GM18907 (cell line): ENCODE measurements at regions not wholly inside any gene's neighbourhood (a gene's known extent, or its start where the extent isn't known, plus 50 kb on each side); places are given as distances from the start of the nearest gene placed in this dataset.

ENCODE experiments used
- ATAC-seq: cut with Tn5 transposase; IDR thresholded peaks from one replicate; pipeline ENCODE4 v1.9.1; 2021; ENCODE audit warnings: mild to moderate bottlenecking, moderate library complexity; ENCODE audit not compliant: unreplicated experiment

GRCh38 chr2:78263571-78263970 lies 741.4 kb upstream of the LRRTM4 start:
- ATAC-seq, result no peak

DNA sequence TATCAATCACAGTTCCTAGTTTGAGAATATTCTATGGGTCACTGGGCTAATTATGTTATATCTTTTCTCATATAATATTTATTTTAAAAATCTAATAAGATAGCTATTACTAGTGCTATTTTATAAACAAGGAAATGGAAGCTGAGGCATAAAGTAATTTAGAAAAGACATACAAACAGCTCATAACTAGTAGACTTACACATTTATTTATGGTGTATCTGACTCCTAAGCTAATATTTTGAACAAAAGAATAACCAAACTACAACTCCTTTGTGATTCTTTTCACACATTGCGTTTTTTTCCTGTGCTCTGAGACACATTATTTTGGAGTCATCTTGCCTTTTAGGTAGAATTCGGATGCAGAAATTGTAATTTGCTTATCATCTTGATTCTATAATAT lies 742.0 kb upstream of the LRRTM4 start:
- ATAC-seq, result no peak

DNA sequence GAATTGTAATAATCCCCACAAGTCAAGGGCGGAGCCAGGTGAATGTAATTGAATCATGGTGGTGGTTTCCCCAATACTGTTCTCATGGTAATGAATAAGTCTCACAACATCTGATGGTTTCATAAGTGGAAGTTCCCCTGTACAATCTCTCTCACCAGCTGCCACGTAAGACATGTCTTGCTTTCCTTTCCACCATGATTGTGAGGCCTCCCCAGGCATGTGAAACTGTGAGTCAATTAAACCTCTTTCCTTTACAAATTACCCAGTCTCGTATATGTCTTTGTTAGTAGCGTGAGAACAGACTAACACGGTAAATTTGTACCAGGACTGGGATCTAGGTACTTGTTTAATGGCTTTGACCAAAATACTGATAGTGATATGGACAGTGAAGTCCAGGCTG lies 744.3 kb upstream of the REG3G start:
- ATAC-seq, result no peak

GRCh38 chr2:78290581-78291214 lies 734.8 kb upstream of the REG3G start:
- no peak for ATAC-seq

DNA sequence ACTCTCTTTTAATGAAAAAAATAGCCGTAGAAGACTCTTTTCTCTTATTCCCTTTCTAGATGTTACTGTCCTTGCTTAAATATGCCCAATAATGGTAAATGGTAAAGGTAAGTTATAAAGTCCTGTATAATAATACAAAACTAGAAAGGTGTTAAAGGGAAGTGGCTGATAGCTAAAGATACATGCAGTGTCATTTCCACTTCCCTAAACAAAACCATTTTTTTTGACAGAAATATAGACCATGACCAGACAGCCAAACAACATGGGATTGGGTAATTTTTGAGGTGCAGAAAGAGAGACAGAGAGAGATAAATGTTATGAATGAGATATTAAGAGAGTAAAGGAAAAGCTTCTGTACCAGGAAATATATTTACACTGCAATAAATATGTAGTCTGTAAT lies 731.7 kb upstream of the REG3G start:
- ATAC-seq, result no peak

DNA sequence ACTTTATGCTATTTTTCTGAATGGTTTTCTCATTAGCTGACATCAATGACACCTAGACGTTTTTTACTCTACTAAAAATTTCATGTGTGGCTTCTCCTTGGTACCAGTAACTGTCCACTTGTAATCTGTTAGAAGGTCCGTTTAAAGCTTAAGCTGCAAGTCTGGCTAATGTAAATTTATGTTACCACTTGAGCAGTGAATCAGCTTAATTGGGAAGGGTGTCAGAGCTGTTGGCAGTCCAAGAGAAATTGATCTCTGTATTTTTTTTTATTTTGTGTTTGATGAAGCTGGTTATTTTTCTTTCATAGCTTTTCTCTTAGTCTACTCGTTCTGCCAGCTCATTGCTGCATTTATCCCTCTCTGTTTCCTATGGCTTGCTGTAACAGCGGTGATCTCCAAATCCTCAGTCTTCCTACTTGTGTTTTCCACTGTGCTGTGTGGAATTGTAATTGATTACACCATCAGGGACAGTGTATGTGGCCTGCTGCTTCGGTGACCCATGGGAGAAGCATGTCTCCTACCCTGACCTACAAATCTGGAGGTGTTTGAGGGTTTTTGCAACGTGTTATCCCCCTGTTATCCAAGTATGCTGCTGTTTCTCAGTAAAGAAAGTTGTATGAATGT lies 724.2 kb upstream of the REG3G start:
- no peak for ATAC-seq

DNA sequence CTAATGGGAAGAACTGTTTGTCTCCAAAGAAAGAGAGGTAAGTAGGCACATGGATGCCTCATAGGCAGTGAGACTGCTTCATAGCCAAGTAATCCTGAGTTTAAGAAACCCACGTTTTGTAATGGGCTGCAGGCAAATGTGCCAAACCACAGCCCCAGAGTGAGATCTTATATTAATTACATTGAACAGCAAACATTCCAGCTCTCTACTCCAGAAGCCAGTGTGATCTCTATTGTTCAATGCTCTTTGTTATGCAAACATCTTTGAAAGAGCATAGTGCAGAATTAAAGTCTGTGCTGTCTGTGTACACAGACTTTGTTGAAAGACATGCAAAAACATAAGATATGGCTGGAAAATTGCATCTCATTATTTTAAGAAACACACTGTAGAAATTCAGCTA lies 720.8 kb upstream of the REG3G start:
- no peak for ATAC-seq

- ATAC-seq, result no peak
Observed at GRCh38 chr2:78309460-78309859, 716.0 kb upstream of the REG3G start.

DNA sequence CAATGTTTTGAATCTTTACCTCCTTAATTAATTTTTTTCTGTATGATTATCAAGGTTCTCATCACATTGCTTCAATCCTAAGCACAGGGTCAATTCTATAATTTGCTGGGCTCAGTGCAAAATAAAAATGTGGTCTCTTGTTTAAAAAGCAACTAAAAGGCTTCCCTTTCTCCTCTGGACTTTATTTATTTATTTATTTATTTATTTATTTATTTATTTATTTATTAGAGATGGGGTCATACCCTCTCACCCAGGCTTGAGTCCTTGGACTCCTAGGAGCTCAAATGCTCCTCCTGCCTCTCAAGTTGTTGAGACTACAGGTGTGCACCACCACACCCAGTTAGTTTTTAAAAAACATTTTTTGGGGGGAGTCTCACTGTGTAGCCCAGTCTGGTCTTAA lies 710.1 kb upstream of the REG3G start:
- no peak for ATAC-seq

- ATAC-seq, result no peak
Observed at GRCh38 chr2:78318275-78318674, 707.2 kb upstream of the REG3G start.

DNA sequence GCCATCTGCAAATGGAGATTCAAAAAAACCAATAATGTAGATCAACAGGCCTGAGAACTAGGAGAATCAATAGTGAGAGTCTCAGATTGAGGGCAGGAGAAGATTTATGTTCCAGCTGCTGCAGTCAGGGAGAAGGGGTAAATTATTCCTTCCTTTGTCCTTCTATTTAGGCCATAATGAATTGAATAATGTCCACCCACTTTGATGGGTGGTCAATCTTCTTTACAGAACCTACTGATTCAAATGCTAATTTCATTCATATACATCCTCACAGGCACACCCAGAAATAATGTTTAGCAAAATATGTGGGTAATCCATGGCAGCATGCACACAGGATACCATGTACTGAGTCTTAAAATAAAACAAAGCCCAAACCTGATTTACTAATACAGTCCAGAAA lies 695.3 kb upstream of the REG3G start:
- no peak for ATAC-seq

DNA sequence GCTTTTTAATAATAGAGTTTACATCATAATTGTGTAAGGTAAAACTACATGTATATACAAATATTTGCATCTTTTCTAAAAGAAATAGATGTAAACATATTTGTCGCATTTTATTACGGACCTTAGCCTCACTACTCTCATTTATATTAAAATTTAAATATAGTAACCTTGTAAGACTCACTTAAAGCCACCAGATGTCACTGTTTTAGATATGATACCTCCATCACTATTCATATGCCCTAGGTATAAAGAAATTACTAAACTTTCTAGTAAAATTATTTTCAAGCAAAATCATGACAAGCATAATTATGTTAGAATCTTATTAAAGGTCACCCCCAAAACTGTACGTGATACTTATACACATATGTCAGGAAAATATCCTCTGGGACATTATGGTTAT lies 674.3 kb upstream of the REG3G start:
- no peak for ATAC-seq

- ATAC-seq, result no peak
Observed at GRCh38 chr2:78353168-78353567, 672.3 kb upstream of the REG3G start.

GRCh38 chr2:78355967-78356366 lies 669.5 kb upstream of the REG3G start:
- no peak for ATAC-seq

DNA sequence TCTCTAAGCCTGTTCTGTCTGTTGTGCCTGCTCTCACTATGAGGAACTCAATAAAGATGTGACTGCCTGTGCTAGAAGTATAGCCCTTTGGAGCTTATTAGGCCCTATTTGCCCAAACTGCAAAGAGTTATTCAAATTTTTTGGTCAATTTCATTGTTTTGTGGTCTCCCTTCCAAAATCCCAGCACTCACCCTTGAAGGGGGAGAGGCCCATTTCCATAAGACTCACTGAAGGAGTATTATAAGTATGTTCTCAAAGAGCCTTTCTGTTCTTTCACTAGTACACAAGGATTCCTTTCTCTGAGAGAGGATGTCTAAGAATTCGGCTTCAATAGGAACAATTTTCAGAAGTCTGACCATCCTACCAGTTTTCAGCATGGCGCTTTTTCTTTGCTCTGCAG lies 641.9 kb upstream of the REG3G start:
- no peak for ATAC-seq

- ATAC-seq, result no peak
Observed at GRCh38 chr2:78397198-78397597, 628.3 kb upstream of the REG3G start.

DNA sequence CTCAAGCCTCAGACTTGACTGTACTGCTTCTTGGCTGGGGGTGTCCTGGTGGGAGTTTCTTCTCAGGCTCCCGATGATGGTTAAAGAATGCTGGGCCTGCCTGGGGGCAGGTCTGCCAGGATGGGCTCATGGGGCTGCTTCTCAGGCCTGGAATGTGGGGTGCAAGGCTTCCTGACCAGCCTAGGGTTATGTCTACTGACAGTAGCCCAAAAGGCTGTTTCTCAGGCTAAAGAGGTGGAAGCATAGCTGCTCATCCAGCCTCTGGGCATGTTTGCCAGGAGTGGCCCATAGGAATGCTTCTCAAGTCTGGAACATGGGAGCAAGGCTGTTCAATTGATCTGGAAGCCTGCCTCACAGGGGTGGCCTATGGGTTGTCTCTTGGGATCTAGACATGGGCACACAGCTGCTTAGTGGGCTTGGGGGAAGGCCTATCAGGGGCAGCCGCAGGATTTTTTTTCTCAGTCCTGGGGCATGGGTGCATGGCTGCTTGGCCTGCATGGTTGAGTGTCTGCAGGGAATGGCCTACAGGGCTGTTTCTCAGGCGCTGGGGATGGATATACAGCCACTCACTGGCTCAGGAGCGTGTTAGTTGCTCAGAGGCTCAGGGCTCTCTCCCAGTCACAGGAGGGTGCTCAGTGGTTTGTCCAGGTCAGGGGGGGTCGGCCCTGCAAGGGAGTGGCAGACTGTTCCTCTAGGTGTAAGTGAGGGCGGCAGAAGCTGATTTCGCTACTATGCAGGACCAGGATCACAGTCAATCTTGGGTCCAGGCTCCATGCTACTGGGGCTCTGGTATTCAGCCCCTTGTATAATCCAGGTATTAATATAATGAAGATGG lies 617.3 kb upstream of the REG3G start:
- ATAC-seq, result no peak

DNA sequence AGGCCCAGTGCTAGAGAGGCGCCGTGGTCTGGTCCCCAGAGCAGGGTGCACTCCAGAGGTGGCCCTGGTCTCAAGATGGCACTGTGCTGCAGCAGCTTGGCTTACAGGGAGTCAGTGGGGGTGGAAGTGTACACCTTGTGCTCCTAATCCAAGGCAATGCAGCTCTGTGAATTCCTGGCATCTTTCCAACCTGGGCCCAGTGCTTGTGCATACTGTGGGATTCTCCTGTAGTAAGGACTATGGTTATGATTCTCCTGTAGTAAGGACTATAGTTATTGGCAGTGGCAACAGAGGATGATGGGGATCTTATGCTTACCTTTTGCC lies 616.7 kb upstream of the REG3G start:
- ATAC-seq, result no peak

DNA sequence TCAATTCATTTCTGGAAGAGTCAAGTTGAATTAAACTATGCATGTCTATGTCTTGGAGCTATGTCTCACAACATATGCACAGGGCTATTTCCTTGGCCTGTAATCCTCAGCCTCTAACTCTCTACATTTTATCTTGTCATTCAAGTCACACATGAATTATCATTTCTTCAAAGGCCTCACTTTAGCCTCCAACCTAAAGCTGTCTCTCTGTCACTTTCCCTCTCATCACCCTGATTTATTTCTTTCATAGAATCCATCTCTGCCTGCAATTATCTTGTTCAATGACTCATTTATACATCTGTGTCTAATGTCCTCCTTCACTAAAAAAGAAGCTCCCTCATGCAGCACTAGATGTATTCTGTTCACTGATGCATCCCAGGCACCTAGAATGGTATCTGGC lies 614.2 kb upstream of the REG3G start:
- ATAC-seq, result no peak

GRCh38 chr2:78416625-78417300 lies 608.7 kb upstream of the REG3G start:
- ATAC-seq, result no peak

DNA sequence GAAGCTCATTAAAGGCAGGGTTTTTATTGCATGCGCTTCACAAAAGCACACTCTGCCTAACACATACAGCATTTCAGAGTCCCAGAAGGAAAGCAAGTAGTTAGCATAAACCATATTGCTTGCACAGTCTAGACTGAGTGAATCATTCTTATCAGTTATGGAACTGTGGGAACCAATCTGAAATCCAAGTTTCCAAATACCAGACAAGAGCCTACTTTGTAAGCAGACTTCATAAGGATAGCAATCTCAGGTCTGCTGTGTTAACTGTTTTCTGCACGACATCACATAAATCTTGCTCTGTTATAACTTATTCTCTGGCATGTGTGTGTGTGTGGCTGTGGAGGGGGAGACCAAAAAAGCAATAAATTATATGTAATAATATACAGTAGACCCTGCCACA lies 608.1 kb upstream of the REG3G start:
- ATAC-seq, result no peak

- no peak for ATAC-seq
Observed at GRCh38 chr2:78418021-78418420, 607.5 kb upstream of the REG3G start.
